T-cell (primary cell): ENCODE measurements at regions not wholly inside any gene's neighbourhood (a gene's known extent, or its start where the extent isn't known, plus 50 kb on each side); places are given as distances from the start of the nearest gene placed in this dataset.

Experiments used
- ATAC-seq, 4 experiments: fragments of 200-7000 bp in 3 of 4; fragments of 150-1000 bp in 1 of 4; cut with Tn5 transposase; replicated peaks in 1 of 4; 1 replicate in 3 of 4; 2 replicates in 1 of 4; pipeline ENCODE4 v1.10.0; 2021; ENCODE audit warnings: moderate library complexity in 3 of 4, mild to moderate bottlenecking in 2 of 4, moderate number of reproducible peaks in 1 of 4
- CTCF ChIA-PET, 2 donors: fragments of 300-600 bp; sonication (Branson Sonifier 250); formaldehyde crosslinking; loops; one replicate each; lab custom pipeline; 2022; ENCODE audit warnings: antibody characterized with exemption in 2 of 2; lab: Charles Lee
- POLR2A ChIA-PET, 2 donors: fragments of 300-600 bp; sonication (Branson Sonifier 250); formaldehyde crosslinking; loops; one replicate each; lab custom pipeline; 2022; ENCODE audit warnings: antibody characterized with exemption in 2 of 2; lab: Charles Lee
- DNase-seq, 35 experiments: peaks; one replicate each; pipeline versions ENCODE4 v3.0.0 to v3.0.0-alpha.2; 2013 to 2023
- H3K27ac ChIP-seq: one replicate; pipeline ENCODE4 v1.5.1; 2013; ENCODE audit warnings: low read length
- H3K27me3 ChIP-seq, 2 experiments: replicated peaks in 1 of 2; 1 replicate in 1 of 2; 2 replicates in 1 of 2; pipeline versions ENCODE4 v1.6.1 to v1.7.0; 2013; ENCODE audit warnings: low read length in 1 of 2, mixed read lengths in 1 of 2; ENCODE audit not compliant: control insufficient read depth in 2 of 2, insufficient read depth in 2 of 2; ENCODE audit errors: extremely low read depth in 1 of 2
- H3K36me3 ChIP-seq, 2 donors: 1 replicate in 1 of 2; 2 replicates in 1 of 2; pipeline versions ENCODE4 v1.6.1 to v1.7.0; 2013; ENCODE audit warnings: low read length in 1 of 2; ENCODE audit not compliant: control insufficient read depth in 2 of 2, insufficient read depth in 1 of 2; ENCODE audit errors: extremely low read depth in 1 of 2
- H3K4me1 ChIP-seq, 2 experiments: 1 replicate in 1 of 2; 2 replicates in 1 of 2; pipeline versions ENCODE4 v1.6.1 to v1.7.0; 2013; ENCODE audit warnings: low read length in 2 of 2, mixed read lengths in 1 of 2; ENCODE audit not compliant: insufficient read depth in 2 of 2, control insufficient read depth in 1 of 2; ENCODE audit errors: extremely low read depth in 1 of 2
- H3K4me3 ChIP-seq, 2 donors: 1 replicate in 1 of 2; 2 replicates in 1 of 2; pipeline versions ENCODE4 v1.5.1 to v1.7.0; 2013; ENCODE audit warnings: mild to moderate bottlenecking in 2 of 2, low read length in 1 of 2, moderate library complexity in 1 of 2; ENCODE audit not compliant: control insufficient read depth in 1 of 2; ENCODE audit errors: extremely low read depth in 1 of 2
- H3K9me3 ChIP-seq: 2 replicates; pipeline ENCODE4 v1.7.0; 2013
- H3K27ac Mint-ChIP-seq, 2 donors: one replicate each; pipeline ENCODE4 v1.8.0; 2020 to 2021; ENCODE audit warnings: mild to moderate bottlenecking in 2 of 2, mixed read lengths in 2 of 2
- H3K27me3 Mint-ChIP-seq, 2 donors: one replicate each; pipeline ENCODE4 v1.8.0; 2021 to 2022; ENCODE audit warnings: mixed read lengths in 2 of 2
- H3K36me3 Mint-ChIP-seq: one replicate; pipeline ENCODE4 v1.8.0; 2021; ENCODE audit warnings: mixed read lengths
- H3K4me1 Mint-ChIP-seq, 3 donors: one replicate each; pipeline ENCODE4 v1.8.0; 2020 to 2022; ENCODE audit warnings: mixed read lengths in 3 of 3, mild to moderate bottlenecking in 1 of 3
- H3K4me3 Mint-ChIP-seq, 3 donors: one replicate each; pipeline ENCODE4 v1.8.0; 2020 to 2022; ENCODE audit warnings: mild to moderate bottlenecking in 3 of 3, mixed read lengths in 3 of 3, moderate library complexity in 3 of 3
- H3K9me3 Mint-ChIP-seq, 3 donors: one replicate each; pipeline ENCODE4 v1.8.0; 2020 to 2022; ENCODE audit warnings: mixed read lengths in 3 of 3
- WGBS: methylation state at CpG from one replicate; pipeline ENCODE4 v1.1.5; 2013; ENCODE audit warnings: missing lambda C conversion rate; ENCODE audit not compliant: insufficient coverage; 5-methylcytosine and 5-hydroxymethylcytosine counted together

DNA sequence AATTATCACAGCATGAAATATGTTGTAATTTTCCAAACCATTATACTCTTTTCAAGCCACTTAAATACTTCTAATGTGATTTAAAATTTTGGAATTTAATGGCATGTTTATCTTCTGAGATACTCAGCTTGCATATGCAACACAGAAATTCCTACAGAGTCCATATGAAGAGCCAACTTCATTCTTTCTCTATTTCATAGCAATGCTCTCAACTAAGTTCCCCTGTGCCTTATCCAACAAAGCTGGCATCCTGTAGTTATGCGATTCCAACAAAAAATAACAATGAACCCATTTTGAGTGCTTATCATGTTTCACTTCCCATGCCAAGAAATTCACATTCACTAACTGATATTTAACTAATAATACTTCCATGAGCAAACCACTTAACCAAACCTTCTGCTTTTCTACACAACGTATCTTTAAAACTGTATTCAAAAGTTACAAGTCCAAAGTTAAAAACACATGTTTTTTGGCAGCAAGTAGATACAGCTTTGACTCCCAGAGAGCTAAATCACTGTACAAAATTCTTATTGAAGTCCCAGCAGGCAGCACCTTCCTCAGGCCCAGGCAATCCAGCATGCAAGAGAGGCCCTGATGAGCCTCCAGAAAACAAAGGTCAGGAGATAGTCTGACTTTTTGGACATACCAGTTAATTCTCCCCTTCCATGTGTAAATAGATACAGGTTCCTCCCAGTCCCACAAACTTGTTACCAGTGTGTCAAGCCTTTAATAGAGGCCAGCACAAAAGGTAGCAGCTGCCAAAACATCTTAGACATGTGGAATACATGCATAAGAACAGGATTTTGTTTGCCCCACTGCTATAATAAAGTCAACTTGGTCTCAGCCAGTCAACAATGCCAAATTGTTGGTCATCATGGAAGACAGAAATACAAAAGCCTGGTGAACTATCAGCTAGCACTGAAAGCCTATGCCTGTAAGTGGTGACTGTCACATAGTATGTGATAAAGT lies 113.1 kb upstream of the WDR75 start:
- no peak for ATAC-seq
- peaks cover 0 to 9% (median 4%) of the 10 kb centered on the region in 3 donors for H3K9me3 Mint-ChIP-seq
- H3K27me3 ChIP-seq = no peaks in the 10 kb centered on the region
- no peaks in the 10 kb centered on the region for H3K36me3 Mint-ChIP-seq
- no peak overlapping the region for H3K27ac Mint-ChIP-seq
- WGBS = 94% methylated on average over 2 of the region's 2 CpGs
- H3K4me1 Mint-ChIP-seq = peaks cover 0 to 12% (median 5%) of the 10 kb centered on the region in 3 donors
- no peaks in the 10 kb centered on the region for H3K27me3 Mint-ChIP-seq
- no peak overlapping the region for H3K27ac ChIP-seq
- POLR2A ChIA-PET = no interaction called here
- H3K4me1 ChIP-seq = no peaks in the 10 kb centered on the region
- CTCF ChIA-PET = no interaction called here
- no peaks in the 10 kb centered on the region for H3K9me3 ChIP-seq
- DNase-seq = no peak
- H3K4me3 ChIP-seq = no peak overlapping the region
- H3K4me3 Mint-ChIP-seq = no peak overlapping the region
- no peaks in the 10 kb centered on the region for H3K36me3 ChIP-seq

- Mint-ChIP-seq H3K27me3 (no peaks in the 10 kb centered on the region), H3K27ac (no peak overlapping the region), H3K9me3 (peaks cover 0 to 7% (median 4%) of the 10 kb centered on the region in 3 donors), H3K4me3 (no peak overlapping the region), H3K4me1 (peaks cover 0 to 12% (median 5%) of the 10 kb centered on the region in 3 donors), H3K36me3 (no peaks in the 10 kb centered on the region)
- no peak for ATAC-seq
- H3K27me3 ChIP-seq = no peaks in the 10 kb centered on the region
- H3K9me3 ChIP-seq = no peaks in the 10 kb centered on the region
- WGBS = no CpG with 5 or more reads among the region's 2 CpGs
- no peak for DNase-seq
- no peak overlapping the region for H3K4me3 ChIP-seq
- H3K4me1 ChIP-seq = no peaks in the 10 kb centered on the region
- ChIA-PET CTCF (no interaction called here), POLR2A (no interaction called here)
- no peaks in the 10 kb centered on the region for H3K36me3 ChIP-seq
- H3K27ac ChIP-seq = no peak overlapping the region
Measured at GRCh38 chr2:189328848-189329245, 112.4 kb upstream of the WDR75 start.

DNA sequence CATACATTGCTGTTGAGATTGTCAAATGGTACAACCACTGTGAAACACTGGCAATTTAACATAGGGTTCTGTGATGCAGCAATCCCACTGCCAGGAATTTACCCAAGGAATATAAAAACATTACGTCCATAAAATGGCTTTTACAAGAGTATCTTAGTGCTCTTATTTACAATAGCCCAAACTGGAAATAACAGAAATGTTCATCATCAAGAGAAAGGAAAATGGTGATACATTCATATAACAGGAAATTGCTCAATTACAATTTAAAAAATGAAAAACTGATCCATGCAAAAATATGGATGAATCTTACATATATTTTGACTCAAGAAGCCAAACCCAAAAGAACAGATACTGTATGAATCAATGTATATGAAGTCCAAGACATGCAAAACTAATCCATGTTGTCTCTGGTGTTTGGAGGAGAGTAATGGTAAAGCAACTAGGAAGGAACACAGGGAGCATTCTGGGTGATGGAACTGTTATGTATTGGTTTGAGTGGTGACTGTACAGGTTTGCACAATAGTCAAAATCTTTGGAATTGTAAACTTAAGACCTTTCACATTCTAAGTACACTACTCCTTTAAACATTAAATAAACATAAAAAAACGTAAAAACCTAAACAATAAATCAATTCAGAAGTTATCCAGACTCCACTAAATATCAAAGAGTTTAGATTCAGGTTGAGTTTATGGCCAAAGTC lies 104.8 kb upstream of the WDR75 start:
- no peaks in the 10 kb centered on the region for H3K27me3 Mint-ChIP-seq
- no peaks in the 10 kb centered on the region for H3K4me1 Mint-ChIP-seq
- POLR2A ChIA-PET = no interaction called here
- CTCF ChIA-PET = no interaction called here
- Histone ChIP-seq H3K4me1 (no peaks in the 10 kb centered on the region), H3K9me3 (peaks cover 4% of the 10 kb centered on the region), H3K36me3 (no peaks in the 10 kb centered on the region), H3K4me3 (no peak overlapping the region), H3K27ac (no peak overlapping the region), H3K27me3 (no peaks in the 10 kb centered on the region)
- no peak overlapping the region for H3K27ac Mint-ChIP-seq
- H3K36me3 Mint-ChIP-seq = peaks cover 4% of the 10 kb centered on the region
- ATAC-seq (no peak), DNase-seq (no peak)
- no peak overlapping the region for H3K4me3 Mint-ChIP-seq
- peaks cover 13 to 28% (median 13%) of the 10 kb centered on the region in 3 donors for H3K9me3 Mint-ChIP-seq
- WGBS = no CpG with 5 or more reads among the region's 2 CpGs

GRCh38 chr2:189337656-189338055 lies 103.6 kb upstream of the WDR75 start:
- H3K4me3 Mint-ChIP-seq = no peak overlapping the region
- no peaks in the 10 kb centered on the region for H3K4me1 ChIP-seq
- no peak overlapping the region for H3K27ac ChIP-seq
- ChIA-PET CTCF (no interaction called here), POLR2A (no interaction called here)
- ATAC-seq (no peak), DNase-seq (no peak)
- H3K36me3 ChIP-seq = no peaks in the 10 kb centered on the region
- no peak overlapping the region for H3K27ac Mint-ChIP-seq
- H3K9me3 ChIP-seq = peaks cover 4% of the 10 kb centered on the region
- peaks cover 10 to 23% (median 13%) of the 10 kb centered on the region in 3 donors for H3K9me3 Mint-ChIP-seq
- no CpG with 5 or more reads among the region's 1 CpG for WGBS
- no peaks in the 10 kb centered on the region for H3K27me3 ChIP-seq
- H3K27me3 Mint-ChIP-seq = no peaks in the 10 kb centered on the region
- no peak overlapping the region for H3K4me3 ChIP-seq
- no peaks in the 10 kb centered on the region for H3K4me1 Mint-ChIP-seq
- H3K36me3 Mint-ChIP-seq = peaks cover 4% of the 10 kb centered on the region

- no peak overlapping the region for H3K27ac Mint-ChIP-seq
- peaks cover 10 to 23% (median 13%) of the 10 kb centered on the region in 3 donors for H3K9me3 Mint-ChIP-seq
- DNase-seq = no peak
Measured at GRCh38 chr2:189338115-189338514, 103.2 kb upstream of the WDR75 start.

DNA sequence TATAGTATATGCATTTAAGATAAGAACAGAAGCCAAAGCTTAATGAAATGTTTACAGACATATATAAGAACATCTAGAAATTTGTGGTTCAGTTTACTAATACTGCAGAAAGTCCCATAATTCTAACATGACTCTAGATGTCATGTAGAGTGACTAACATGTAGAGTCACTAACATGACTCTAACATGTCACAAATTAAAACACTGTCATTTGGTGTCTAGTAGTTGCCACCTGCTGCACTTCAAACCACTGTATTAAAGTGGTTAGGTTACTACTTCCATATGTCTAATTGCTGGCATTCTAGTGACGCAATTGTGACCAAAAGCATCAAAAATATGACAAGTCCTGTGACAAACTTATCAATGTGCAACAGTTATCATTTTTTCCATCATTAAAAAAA lies 100.2 kb upstream of the WDR75 start:
- POLR2A ChIA-PET = no interaction called here
- Mint-ChIP-seq H3K36me3 (peaks cover 4% of the 10 kb centered on the region), H3K4me3 (no peak overlapping the region), H3K27me3 (no peaks in the 10 kb centered on the region), H3K9me3 (peaks cover 9 to 16% (median 10%) of the 10 kb centered on the region in 3 donors), H3K4me1 (peaks cover 0 to 6% (median 0%) of the 10 kb centered on the region in 3 donors), H3K27ac (no peak overlapping the region)
- no peak overlapping the region for H3K27ac ChIP-seq
- no peaks in the 10 kb centered on the region for H3K4me1 ChIP-seq
- WGBS = no CpG with 5 or more reads among the region's 1 CpG
- no peak overlapping the region for H3K4me3 ChIP-seq
- DNase-seq (no peak), ATAC-seq (no peak)
- peaks cover 7% of the 10 kb centered on the region for H3K9me3 ChIP-seq
- CTCF ChIA-PET = no interaction called here
- no peaks in the 10 kb centered on the region for H3K27me3 ChIP-seq
- no peaks in the 10 kb centered on the region for H3K36me3 ChIP-seq

More at GRCh38 chr2:189338115-189338514, 103.2 kb upstream of the WDR75 start:
- peaks cover 4% of the 10 kb centered on the region for H3K9me3 ChIP-seq
- Mint-ChIP-seq H3K4me3 (no peak overlapping the region), H3K36me3 (peaks cover 4% of the 10 kb centered on the region), H3K4me1 (no peaks in the 10 kb centered on the region), H3K27me3 (no peaks in the 10 kb centered on the region)
- H3K27ac ChIP-seq = no peak overlapping the region
- CTCF ChIA-PET = no interaction called here
- ATAC-seq = no peak
- H3K27me3 ChIP-seq = no peaks in the 10 kb centered on the region
- H3K36me3 ChIP-seq = no peaks in the 10 kb centered on the region
- WGBS = 81% methylated on average over 3 of the region's 3 CpGs
- H3K4me3 ChIP-seq = no peak overlapping the region
- H3K4me1 ChIP-seq = no peaks in the 10 kb centered on the region
- POLR2A ChIA-PET = no interaction called here
